ENCODE measurements at regions not wholly inside any gene's neighbourhood (a gene's known extent, or its start where the extent isn't known, plus 50 kb on each side); places are given as distances from the start of the nearest gene placed in this dataset.
A peak's percentile ranks its signal among the peaks of the same experiment; 100 is the strongest.

- H3K27me3 ChIP-seq, result no peaks in the 10 kb centered on the region
- H3K9me3 ChIP-seq, result no peaks in the 10 kb centered on the region
- H3K4me1 ChIP-seq, result no peaks in the 10 kb centered on the region
- no peaks in the 10 kb centered on the region for H3K36me3 ChIP-seq
- H3K4me3 ChIP-seq, result no peak overlapping the region
- TF ChIP-seq CTCF (IDR thresholded peaks at IDR 0.05), result no peak
- no peak overlapping the region for H3K27ac ChIP-seq
- no peak for DNase-seq (ENCODE audit: low spot score)
Observed at GRCh38 chr5:142411103-142411502, 86.3 kb upstream of the SPRY4 start.

GRCh38 chr5:142408981-142409481 is 84.2 kb upstream of the SPRY4 start:
- Histone ChIP-seq H3K9me3 (no peaks in the 10 kb centered on the region), H3K27me3 (no peaks in the 10 kb centered on the region), H3K36me3 (no peaks in the 10 kb centered on the region), H3K4me1 (no peaks in the 10 kb centered on the region), H3K27ac (no peak overlapping the region), H3K4me3 (no peak overlapping the region)
- no peak for DNase-seq (ENCODE audit: low spot score)
- no peak for TF ChIP-seq CTCF (IDR thresholded peaks at IDR 0.05)

- Histone ChIP-seq H3K9me3 (no peaks in the 10 kb centered on the region), H3K4me1 (no peaks in the 10 kb centered on the region), H3K36me3 (no peaks in the 10 kb centered on the region), H3K27ac (no peak overlapping the region), H3K27me3 (no peaks in the 10 kb centered on the region), H3K4me3 (no peak overlapping the region)
- DNase-seq (ENCODE audit: low spot score), result no peak
- no peak for TF ChIP-seq CTCF (IDR thresholded peaks at IDR 0.05)
Observed at GRCh38 chr5:142408536-142408935, 83.7 kb upstream of the SPRY4 start.

DNA sequence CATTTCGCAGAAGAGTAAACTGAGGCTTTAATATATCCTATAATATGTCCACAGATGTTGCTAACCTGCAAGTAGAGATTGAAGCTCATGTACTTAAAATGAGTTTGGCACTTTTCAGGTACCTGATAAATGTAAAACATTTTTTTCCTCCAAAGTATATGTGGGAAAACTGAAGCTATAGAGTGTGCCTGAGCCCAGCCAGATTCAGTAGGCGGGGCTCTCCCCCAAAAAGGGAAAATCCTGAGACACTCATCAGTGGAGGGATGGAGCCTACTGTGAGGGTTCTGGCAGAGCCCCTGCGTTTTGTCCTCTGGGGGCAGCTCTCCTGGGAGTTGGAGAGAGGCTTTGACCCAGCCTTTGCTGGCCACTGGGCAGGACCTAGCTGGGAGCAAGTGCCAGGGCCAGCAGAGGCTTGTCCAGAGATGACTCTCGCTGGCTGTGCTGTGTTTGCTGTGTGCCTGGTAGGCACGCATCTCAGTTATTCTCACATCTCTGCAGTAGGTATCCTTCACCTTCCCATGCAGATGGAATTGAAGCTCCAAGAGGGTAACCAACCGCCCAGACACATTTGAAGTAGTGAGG is 81.1 kb upstream of the SPRY4 start:
- H3K27ac ChIP-seq, result no peak overlapping the region

GRCh38 chr5:142405023-142405422 is 80.2 kb upstream of the SPRY4 start:
- no peak overlapping the region for H3K4me3 ChIP-seq
- no peaks in the 10 kb centered on the region for H3K27me3 ChIP-seq
- H3K36me3 ChIP-seq, result no peaks in the 10 kb centered on the region
- H3K27ac ChIP-seq, result no peak overlapping the region
- no peak for DNase-seq (ENCODE audit: low spot score)
- no peak for TF ChIP-seq CTCF (IDR thresholded peaks at IDR 0.05)
- H3K4me1 ChIP-seq, result no peaks in the 10 kb centered on the region
- no peaks in the 10 kb centered on the region for H3K9me3 ChIP-seq

More for the DNA sequence above, 81.1 kb upstream of the SPRY4 start:
- no peak for DNase-seq (ENCODE audit: low spot score)
- no peak overlapping the region for H3K4me3 ChIP-seq
- no peaks in the 10 kb centered on the region for H3K4me1 ChIP-seq
- H3K36me3 ChIP-seq, result no peaks in the 10 kb centered on the region
- TF ChIP-seq CTCF (IDR thresholded peaks at IDR 0.05), result no peak
- H3K27me3 ChIP-seq, result no peaks in the 10 kb centered on the region
- H3K9me3 ChIP-seq, result no peaks in the 10 kb centered on the region

DNA sequence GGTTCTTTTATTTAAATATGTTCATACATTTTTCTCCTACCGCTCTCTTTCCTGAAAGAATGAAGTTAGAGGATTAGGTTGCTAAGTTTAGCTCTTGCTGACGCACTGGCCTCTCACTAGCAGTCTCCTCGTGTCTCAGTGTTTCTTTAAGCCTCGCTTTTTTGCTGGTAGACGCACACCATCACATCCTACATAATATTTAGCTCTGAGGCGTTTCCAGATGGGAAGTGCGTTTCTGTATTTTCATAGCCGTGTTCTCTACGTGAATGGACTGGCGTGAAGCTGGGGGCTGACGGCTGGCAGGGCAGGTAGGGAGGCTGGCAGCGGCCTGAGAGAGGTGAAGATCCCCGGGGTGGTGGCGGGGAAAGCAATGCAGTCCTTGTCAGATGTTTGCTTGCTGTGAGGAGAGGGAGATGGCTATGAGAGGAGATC is 79.2 kb upstream of the SPRY4 start:
- Histone ChIP-seq H3K27me3 (no peaks in the 10 kb centered on the region), H3K27ac (peak overlapping the region in 1 of 2 donors; percentile 23), H3K36me3 (no peaks in the 10 kb centered on the region), H3K4me3 (no peak overlapping the region), H3K4me1 (no peaks in the 10 kb centered on the region), H3K9me3 (no peaks in the 10 kb centered on the region)
- TF ChIP-seq CTCF (IDR thresholded peaks at IDR 0.05), result no peak
- no peak for DNase-seq (ENCODE audit: low spot score)
